CD4-positive, alpha-beta T cell (primary cell): ENCODE measurements at regions not wholly inside any gene's neighbourhood (a gene's known extent, or its start where the extent isn't known, plus 50 kb on each side); places are given as distances from the start of the nearest gene placed in this dataset.

Experiments
- ATAC-seq: fragments of 200-7000 bp; cut with Tn5 transposase; one replicate; pipeline ENCODE4 v1.10.0; 2022; ENCODE audit warnings: mild to moderate bottlenecking; ENCODE audit not compliant: poor library complexity
- CTCF ChIA-PET: fragments of 350-600 bp; sonication (Branson Sonifier 250); formaldehyde crosslinking; loops from one replicate; lab custom pipeline; 2021; ENCODE audit warnings: antibody characterized with exemption, inconsistent platforms; lab: Charles Lee
- POLR2A ChIA-PET: fragments of 350-600 bp; sonication (Branson Sonifier 250); formaldehyde crosslinking; loops from one replicate; lab custom pipeline; 2021; ENCODE audit warnings: antibody characterized with exemption, inconsistent platforms; lab: Charles Lee
- DNase-seq, 14 experiments: peaks; one replicate each; pipeline ENCODE4 v3.0.0-alpha.2; 2013 to 2020; ENCODE audit warnings: mixed read lengths in 2 of 14
- H3K27ac ChIP-seq, 2 donors: one replicate each; pipeline versions ENCODE4 v1.5.1 to v1.7.0; 2013; ENCODE audit warnings: low read length in 2 of 2, low read depth in 1 of 2, mild to moderate bottlenecking in 1 of 2
- H3K27me3 ChIP-seq, 2 experiments: 1 replicate in 1 of 2; 2 replicates in 1 of 2; pipeline versions ENCODE4 v1.6.1 to v1.7.0; 2013; ENCODE audit warnings: low read length in 2 of 2, control low read depth in 1 of 2, mild to moderate bottlenecking in 1 of 2, moderate library complexity in 1 of 2; ENCODE audit not compliant: insufficient read depth in 2 of 2, control insufficient read depth in 1 of 2
- H3K36me3 ChIP-seq: one replicate; pipeline ENCODE4 v1.6.1; 2013; ENCODE audit warnings: low read length, control low read depth; ENCODE audit not compliant: insufficient read depth
- H3K4me1 ChIP-seq: one replicate; pipeline ENCODE4 v1.6.1; 2013; ENCODE audit warnings: low read length, control low read depth; ENCODE audit not compliant: insufficient read depth
- H3K4me3 ChIP-seq: one replicate; pipeline ENCODE4 v1.5.1; 2013; ENCODE audit warnings: mild to moderate bottlenecking, low read length, moderate library complexity
- H3K9me3 ChIP-seq, 2 experiments: 1 replicate in 1 of 2; 2 replicates in 1 of 2; pipeline versions ENCODE4 v1.6.1 to v1.7.0; 2013; ENCODE audit warnings: low read length in 2 of 2, mild to moderate bottlenecking in 2 of 2, control low read depth in 1 of 2, moderate library complexity in 1 of 2; ENCODE audit not compliant: control insufficient read depth in 1 of 2, insufficient read depth in 1 of 2
- H3K27ac Mint-ChIP-seq: one replicate; pipeline ENCODE4 v1.8.0; 2020; ENCODE audit warnings: mixed read lengths
- H3K27me3 Mint-ChIP-seq: one replicate; pipeline ENCODE4 v1.8.0; 2021; ENCODE audit warnings: mixed read lengths
- H3K36me3 Mint-ChIP-seq: one replicate; pipeline ENCODE4 v1.8.0; 2021; ENCODE audit warnings: low read depth, mixed read lengths
- H3K4me1 Mint-ChIP-seq: one replicate; pipeline ENCODE4 v1.8.0; 2021; ENCODE audit warnings: low read depth, mixed read lengths
- H3K4me3 Mint-ChIP-seq: one replicate; pipeline ENCODE4 v1.8.0; 2020; ENCODE audit warnings: mild to moderate bottlenecking, mixed read lengths
- H3K9me3 Mint-ChIP-seq: one replicate; pipeline ENCODE4 v1.8.0; 2020; ENCODE audit warnings: mixed read lengths
- CTCF ChIP-seq: fragments of 200-600 bp; IDR thresholded peaks from one replicate; pipeline ENCODE4 v1.8.0; 2022; ENCODE audit warnings: antibody characterized with exemption, mild to moderate bottlenecking
- intact Hi-C, 2 experiments: fragments of 100-400 bp; cut with DNase I in 1 of 2; cut with micrococcal nuclease in 1 of 2; formaldehyde crosslinking; loops; one replicate each; pipeline versions ENCODE4 v1.15.1 to v1.9.0; 2023 to 2025; cut with DNase I, micrococcal nuclease

DNA sequence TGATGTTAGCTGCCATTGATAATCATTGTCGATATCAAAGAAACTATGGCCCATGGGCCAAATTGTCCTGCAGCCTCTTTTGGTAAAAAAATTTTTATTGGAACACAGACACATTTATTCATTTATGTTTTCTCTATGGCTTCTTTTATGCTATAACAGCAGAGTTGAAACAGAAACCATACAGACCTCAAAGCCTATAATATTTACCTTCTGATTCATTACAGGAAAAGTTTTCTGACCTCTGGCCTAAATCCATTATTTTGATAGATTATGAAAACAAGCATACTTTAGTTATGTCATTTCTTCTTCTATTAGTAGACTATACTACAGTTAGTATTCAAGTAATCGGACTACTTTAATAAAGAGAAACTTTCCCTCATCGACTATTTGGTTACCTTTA, 349.7 kb upstream of the GALNT5 start:
- no peak overlapping the region for H3K4me3 Mint-ChIP-seq
- ChIA-PET POLR2A (no interaction called here), CTCF (no interaction called here)
- intact Hi-C loops: no loop called here
- no peak for TF ChIP-seq CTCF
- Histone ChIP-seq H3K27me3 (no peaks in the 10 kb centered on the region), H3K4me1 (no peaks in the 10 kb centered on the region), H3K36me3 (no peaks in the 10 kb centered on the region), H3K9me3 (no peaks in the 10 kb centered on the region), H3K27ac (no peak overlapping the region), H3K4me3 (no peak overlapping the region)
- no peaks in the 10 kb centered on the region for H3K27me3 Mint-ChIP-seq
- DNase-seq (no peak), ATAC-seq (no peak)
- H3K4me1 Mint-ChIP-seq: no peaks in the 10 kb centered on the region
- no peak overlapping the region for H3K27ac Mint-ChIP-seq
- no peaks in the 10 kb centered on the region for H3K36me3 Mint-ChIP-seq
- H3K9me3 Mint-ChIP-seq: no peaks in the 10 kb centered on the region

DNA sequence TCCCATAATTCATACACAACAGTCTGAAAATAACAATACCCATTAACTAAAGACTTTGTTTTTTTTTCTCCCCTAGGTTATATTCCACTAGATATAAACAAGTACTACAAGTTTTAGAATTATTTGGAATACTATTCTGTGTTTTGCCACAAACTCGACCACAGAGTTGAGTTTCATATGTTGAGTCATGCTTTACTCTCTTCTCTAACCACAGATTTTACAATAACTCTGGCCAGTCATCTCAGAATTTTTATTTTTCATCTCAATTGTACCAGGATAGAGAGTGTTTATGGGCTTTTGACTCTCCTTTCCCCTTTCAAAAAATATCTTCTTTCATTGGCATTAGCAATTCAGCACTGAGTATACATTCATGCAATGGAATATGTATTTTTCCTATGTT, 348.7 kb upstream of the GALNT5 start:
- no peaks in the 10 kb centered on the region for H3K27me3 Mint-ChIP-seq
- Histone ChIP-seq H3K27ac (no peak overlapping the region), H3K4me1 (no peaks in the 10 kb centered on the region), H3K4me3 (no peak overlapping the region), H3K27me3 (no peaks in the 10 kb centered on the region), H3K9me3 (no peaks in the 10 kb centered on the region), H3K36me3 (no peaks in the 10 kb centered on the region)
- ChIA-PET POLR2A (no interaction called here), CTCF (no interaction called here)
- intact Hi-C loops: no loop called here
- ATAC-seq (no peak), DNase-seq (no peak)
- H3K27ac Mint-ChIP-seq: no peak overlapping the region
- H3K36me3 Mint-ChIP-seq: no peaks in the 10 kb centered on the region
- H3K4me1 Mint-ChIP-seq: no peaks in the 10 kb centered on the region
- H3K4me3 Mint-ChIP-seq: no peak overlapping the region
- TF ChIP-seq CTCF: no peak
- no peaks in the 10 kb centered on the region for H3K9me3 Mint-ChIP-seq

DNA sequence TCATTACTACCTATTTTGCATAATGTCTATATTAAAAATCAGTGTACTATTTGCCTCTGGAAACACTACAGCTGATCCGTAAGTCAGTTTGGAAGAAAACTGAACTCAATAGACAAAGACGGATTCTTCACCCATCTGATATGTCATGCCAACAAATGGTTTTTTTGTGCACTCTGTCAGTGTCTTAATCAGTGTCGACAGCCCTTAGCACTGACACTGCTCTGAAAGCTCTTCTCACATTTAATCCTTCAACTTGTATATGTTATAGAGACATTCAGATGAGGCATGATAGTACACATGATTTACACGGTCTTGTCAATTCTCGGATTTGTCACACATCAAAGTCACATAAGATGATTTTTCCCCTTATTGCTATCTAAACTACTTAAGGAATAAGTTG, 347.5 kb upstream of the GALNT5 start:
- no peaks in the 10 kb centered on the region for H3K36me3 ChIP-seq
- Mint-ChIP-seq H3K4me3 (no peak overlapping the region), H3K27ac (no peak overlapping the region), H3K27me3 (no peaks in the 10 kb centered on the region), H3K36me3 (no peaks in the 10 kb centered on the region), H3K9me3 (no peaks in the 10 kb centered on the region), H3K4me1 (no peaks in the 10 kb centered on the region)
- no peaks in the 10 kb centered on the region for H3K4me1 ChIP-seq
- ChIA-PET CTCF (no interaction called here), POLR2A (no interaction called here)
- DNase-seq (no peak), ATAC-seq (no peak)
- intact Hi-C loops: no loop called here
- TF ChIP-seq CTCF: no peak
- no peak overlapping the region for H3K4me3 ChIP-seq
- H3K27me3 ChIP-seq: no peaks in the 10 kb centered on the region
- H3K9me3 ChIP-seq: no peaks in the 10 kb centered on the region
- no peak overlapping the region for H3K27ac ChIP-seq
